MM.1S (cell line): ENCODE measurements at regions not wholly inside any gene's neighbourhood (a gene's known extent, or its start where the extent isn't known, plus 50 kb on each side); places are given as distances from the start of the nearest gene placed in this dataset.

Experiments
- DNase-seq: peaks from one replicate; pipeline ENCODE4 v3.0.0-alpha.2; 2015
- H2AFZ ChIP-seq: fragments of 300-600 bp; sonication (generic); 2 replicates; pipeline ENCODE4 v1.6.0; 2016; ENCODE audit warnings: antibody characterized with exemption, low read length
- H3F3A ChIP-seq: fragments of 300-600 bp; sonication (generic); 2 replicates; pipeline ENCODE4 v1.6.1; 2016; ENCODE audit warnings: mild to moderate bottlenecking, antibody characterized with exemption, low read length, moderate library complexity, mixed read lengths; ENCODE audit not compliant: insufficient read depth
- H3K27ac ChIP-seq: fragments of 300-600 bp; sonication (generic); 2 replicates; pipeline ENCODE4 v1.5.1; 2016; ENCODE audit warnings: mild to moderate bottlenecking, low read length
- H3K27me3 ChIP-seq: fragments of 300-600 bp; sonication (generic); replicated peaks from 2 replicates; pipeline ENCODE4 v1.6.0; 2016; ENCODE audit warnings: low read length; ENCODE audit not compliant: insufficient read depth
- H3K36me3 ChIP-seq: fragments of 300-600 bp; sonication (generic); replicated peaks from 2 replicates; pipeline ENCODE4 v1.6.1; 2016; ENCODE audit warnings: mild to moderate bottlenecking, low read length, mixed read lengths; ENCODE audit not compliant: insufficient read depth
- H3K4me1 ChIP-seq: fragments of 300-600 bp; sonication (generic); 2 replicates; pipeline ENCODE4 v1.6.1; 2016; ENCODE audit warnings: low read length, mixed read lengths
- H3K4me2 ChIP-seq: fragments of 300-600 bp; sonication (generic); 2 replicates; pipeline ENCODE4 v1.6.0; 2016; ENCODE audit warnings: low read depth, low read length
- H3K4me3 ChIP-seq: fragments of 300-600 bp; sonication (generic); 2 replicates; pipeline ENCODE4 v1.5.1; 2016; ENCODE audit warnings: low read length, mixed read lengths
- H3K79me2 ChIP-seq: fragments of 300-600 bp; sonication (generic); 2 replicates; pipeline ENCODE4 v1.6.1; 2016; ENCODE audit warnings: mixed run types, low read length, mixed read lengths
- H3K9ac ChIP-seq: fragments of 300-600 bp; sonication (generic); 2 replicates; pipeline ENCODE4 v1.6.1; 2016; ENCODE audit warnings: low read length, mixed read lengths
- H3K9me2 ChIP-seq: fragments of 300-600 bp; sonication (generic); replicated peaks from 2 replicates; pipeline ENCODE4 v1.6.1; 2016; ENCODE audit warnings: mild to moderate bottlenecking, low read length, mixed read lengths; ENCODE audit not compliant: insufficient read depth
- H3K9me3 ChIP-seq: fragments of 300-600 bp; sonication (generic); replicated peaks from 2 replicates; pipeline ENCODE4 v1.6.1; 2016; ENCODE audit warnings: mild to moderate bottlenecking, low read length, mixed read lengths; ENCODE audit not compliant: insufficient read depth
- H4K20me1 ChIP-seq: fragments of 300-600 bp; sonication (generic); 2 replicates; pipeline ENCODE4 v1.6.1; 2016; ENCODE audit warnings: mild to moderate bottlenecking, low read length, moderate library complexity, mixed read lengths; ENCODE audit not compliant: insufficient read depth
- CTCF ChIP-seq: fragments of 300-600 bp; sonication (generic); IDR thresholded peaks from 2 replicates; pipeline ENCODE4 v1.5.1; 2016; ENCODE audit warnings: antibody characterized with exemption, low read length, mixed read lengths
- EZH2 ChIP-seq: fragments of 300-600 bp; sonication (generic); optimal IDR thresholded peaks from 2 replicates; pipeline ENCODE3; 2017; ENCODE audit warnings: low read depth, mild to moderate bottlenecking, antibody characterized with exemption, low read length, mixed read lengths
- EZH2phosphoT487 ChIP-seq: fragments of 300-600 bp; sonication (generic); IDR thresholded peaks from 2 replicates; pipeline ENCODE4 v1.6.1; 2018; ENCODE audit warnings: antibody characterized with exemption, low read length

- H3F3A ChIP-seq = no peaks in the 10 kb centered on the region
- no peak overlapping the region for H3K4me3 ChIP-seq
- H3K9ac ChIP-seq = no peak overlapping the region
- H3K27me3 ChIP-seq = no peaks in the 10 kb centered on the region
- no peaks in the 10 kb centered on the region for H3K36me3 ChIP-seq
- H3K4me1 ChIP-seq = no peaks in the 10 kb centered on the region
- H3K9me3 ChIP-seq = no peaks in the 10 kb centered on the region
- no peak for DNase-seq
- H3K4me2 ChIP-seq = no peak overlapping the region
- H2AFZ ChIP-seq = no peak overlapping the region
- no peaks in the 10 kb centered on the region for H3K9me2 ChIP-seq
- TF ChIP-seq EZH2 (no peak), CTCF (no peak), EZH2phosphoT487 (no peak)
- H3K79me2 ChIP-seq = no peaks in the 10 kb centered on the region
- H3K27ac ChIP-seq = no peak overlapping the region
- no peaks in the 10 kb centered on the region for H4K20me1 ChIP-seq
Observed at GRCh38 chr1:116842654-116843053, 67.1 kb upstream of the PTGFRN start.

GRCh38 chr1:116844775-116845174 lies 64.9 kb upstream of the PTGFRN start:
- no peak for DNase-seq
- no peaks in the 10 kb centered on the region for H3K27me3 ChIP-seq
- H3K36me3 ChIP-seq = no peaks in the 10 kb centered on the region
- no peak for TF ChIP-seq CTCF
- no peak for TF ChIP-seq EZH2
- no peak for TF ChIP-seq EZH2phosphoT487
- no peaks in the 10 kb centered on the region for H3K9me3 ChIP-seq
- H3K27ac ChIP-seq = no peak overlapping the region
- no peak overlapping the region for H2AFZ ChIP-seq
- H3K9me2 ChIP-seq = no peaks in the 10 kb centered on the region
- no peak overlapping the region for H3K9ac ChIP-seq
- H3K79me2 ChIP-seq = no peaks in the 10 kb centered on the region
- no peaks in the 10 kb centered on the region for H3K4me1 ChIP-seq
- H3K4me2 ChIP-seq = no peak overlapping the region
- no peaks in the 10 kb centered on the region for H3F3A ChIP-seq
- H3K4me3 ChIP-seq = no peak overlapping the region
- H4K20me1 ChIP-seq = no peaks in the 10 kb centered on the region

GRCh38 chr1:116847190-116847589 lies 62.5 kb upstream of the PTGFRN start:
- no peak overlapping the region for H3K4me2 ChIP-seq
- no peaks in the 10 kb centered on the region for H3K9me3 ChIP-seq
- no peaks in the 10 kb centered on the region for H3K79me2 ChIP-seq
- no peak overlapping the region for H2AFZ ChIP-seq
- H3K27ac ChIP-seq = no peak overlapping the region
- TF ChIP-seq CTCF (no peak), EZH2phosphoT487 (no peak), EZH2 (no peak)
- no peak for DNase-seq
- H3K9ac ChIP-seq = no peak overlapping the region
- no peak overlapping the region for H3K4me3 ChIP-seq
- H4K20me1 ChIP-seq = no peaks in the 10 kb centered on the region
- no peaks in the 10 kb centered on the region for H3K27me3 ChIP-seq
- H3K36me3 ChIP-seq = no peaks in the 10 kb centered on the region
- no peaks in the 10 kb centered on the region for H3K9me2 ChIP-seq
- no peaks in the 10 kb centered on the region for H3F3A ChIP-seq
- no peaks in the 10 kb centered on the region for H3K4me1 ChIP-seq
